ENCODE measurements at regions not wholly inside any gene's neighbourhood (a gene's known extent, or its start where the extent isn't known, plus 50 kb on each side); places are given as distances from the start of the nearest gene placed in this dataset.
A peak's percentile ranks its signal among the peaks of the same experiment; 100 is the strongest.

DNA sequence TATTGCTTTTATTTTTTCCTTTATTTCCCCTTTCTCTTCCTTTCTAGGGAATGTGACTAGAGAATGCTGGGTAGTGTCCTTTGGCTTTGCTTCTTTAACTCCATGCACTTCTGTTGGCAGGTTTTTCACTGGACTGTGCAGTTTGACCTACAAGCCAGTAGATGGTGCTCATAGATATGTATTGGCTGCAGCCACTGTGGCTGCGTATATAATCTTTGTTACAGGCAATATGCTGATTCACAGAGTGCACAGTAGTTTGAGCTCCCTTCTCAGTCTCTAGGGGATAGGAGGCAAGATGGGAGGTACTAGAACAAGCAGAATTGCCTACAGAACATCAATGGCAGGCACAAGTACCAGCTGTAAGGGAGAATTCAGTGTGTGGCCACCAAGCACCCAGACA, 503.5 kb downstream of the LRFN5 start:
- TF ChIP-seq, protein P1, sequence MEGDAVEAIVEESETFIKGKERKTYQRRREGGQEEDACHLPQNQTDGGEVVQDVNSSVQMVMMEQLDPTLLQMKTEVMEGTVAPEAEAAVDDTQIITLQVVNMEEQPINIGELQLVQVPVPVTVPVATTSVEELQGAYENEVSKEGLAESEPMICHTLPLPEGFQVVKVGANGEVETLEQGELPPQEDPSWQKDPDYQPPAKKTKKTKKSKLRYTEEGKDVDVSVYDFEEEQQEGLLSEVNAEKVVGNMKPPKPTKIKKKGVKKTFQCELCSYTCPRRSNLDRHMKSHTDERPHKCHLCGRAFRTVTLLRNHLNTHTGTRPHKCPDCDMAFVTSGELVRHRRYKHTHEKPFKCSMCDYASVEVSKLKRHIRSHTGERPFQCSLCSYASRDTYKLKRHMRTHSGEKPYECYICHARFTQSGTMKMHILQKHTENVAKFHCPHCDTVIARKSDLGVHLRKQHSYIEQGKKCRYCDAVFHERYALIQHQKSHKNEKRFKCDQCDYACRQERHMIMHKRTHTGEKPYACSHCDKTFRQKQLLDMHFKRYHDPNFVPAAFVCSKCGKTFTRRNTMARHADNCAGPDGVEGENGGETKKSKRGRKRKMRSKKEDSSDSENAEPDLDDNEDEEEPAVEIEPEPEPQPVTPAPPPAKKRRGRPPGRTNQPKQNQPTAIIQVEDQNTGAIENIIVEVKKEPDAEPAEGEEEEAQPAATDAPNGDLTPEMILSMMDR (conservative IDR thresholded peaks at IDR 0.05; ENCODE audit: low read depth, low read length) = peak; percentile 69
- DNase-seq (ENCODE audit: low read depth) = peak; percentile 62
- H3K4me3 ChIP-seq (ENCODE audit: low read depth, low read length) = no peak overlapping the region

DNA sequence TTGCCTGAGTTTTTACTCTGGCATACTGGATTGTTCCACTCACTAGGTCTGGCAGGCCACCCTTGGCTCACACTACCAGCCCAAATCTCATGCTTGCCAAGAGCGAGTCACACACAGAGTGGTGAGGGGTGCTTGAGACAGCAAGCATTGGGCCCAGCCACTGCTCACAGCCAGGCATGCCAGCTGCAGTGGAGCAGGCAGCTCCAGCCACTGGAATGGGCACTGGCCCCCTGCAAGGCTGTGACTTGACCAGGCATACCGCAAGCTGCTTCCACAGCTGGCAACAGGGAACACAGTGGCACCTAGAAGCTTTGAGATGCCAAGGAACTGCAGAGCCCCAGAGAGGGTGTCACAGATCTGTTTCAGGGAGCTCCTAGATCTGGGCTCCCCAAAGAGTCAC, 488.5 kb downstream of the LRFN5 start:
- no peak for DNase-seq (ENCODE audit: low read depth)
- TF ChIP-seq, protein P1 (conservative IDR thresholded peaks at IDR 0.05; ENCODE audit: low read depth, low read length) = no peak
- H3K4me3 ChIP-seq (ENCODE audit: low read depth, low read length) = no peak overlapping the region

GRCh38 chr14:42090122-42090521, 483.4 kb downstream of the LRFN5 start:
- TF ChIP-seq, protein P1 (conservative IDR thresholded peaks at IDR 0.05; ENCODE audit: low read depth, low read length) = no peak
- no peak overlapping the region for H3K4me3 ChIP-seq (ENCODE audit: low read depth, low read length)
- DNase-seq (ENCODE audit: low read depth) = no peak

DNA sequence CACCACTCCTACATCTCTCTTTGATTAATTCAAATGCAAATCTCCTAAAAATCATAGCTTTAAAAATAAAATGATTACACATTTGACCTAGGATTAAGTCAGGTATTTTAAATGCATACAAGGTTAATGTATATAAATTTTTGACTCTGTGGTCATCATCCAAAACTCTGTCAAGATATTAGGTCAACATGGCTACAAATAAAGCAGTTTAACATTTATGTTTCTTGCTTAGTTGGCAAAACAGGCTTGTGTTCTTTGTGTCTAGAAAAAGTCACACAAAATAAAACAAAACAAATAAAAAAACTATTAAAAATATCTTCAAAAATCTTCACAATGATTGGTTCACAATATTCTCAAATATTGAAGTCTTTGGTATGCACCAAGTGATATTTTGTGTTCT, 473.2 kb downstream of the LRFN5 start:
- no peak for DNase-seq (ENCODE audit: low read depth)
- TF ChIP-seq, protein P1 (conservative IDR thresholded peaks at IDR 0.05; ENCODE audit: low read depth, low read length) = no peak
- H3K4me3 ChIP-seq (ENCODE audit: low read depth, low read length) = no peak overlapping the region

DNA sequence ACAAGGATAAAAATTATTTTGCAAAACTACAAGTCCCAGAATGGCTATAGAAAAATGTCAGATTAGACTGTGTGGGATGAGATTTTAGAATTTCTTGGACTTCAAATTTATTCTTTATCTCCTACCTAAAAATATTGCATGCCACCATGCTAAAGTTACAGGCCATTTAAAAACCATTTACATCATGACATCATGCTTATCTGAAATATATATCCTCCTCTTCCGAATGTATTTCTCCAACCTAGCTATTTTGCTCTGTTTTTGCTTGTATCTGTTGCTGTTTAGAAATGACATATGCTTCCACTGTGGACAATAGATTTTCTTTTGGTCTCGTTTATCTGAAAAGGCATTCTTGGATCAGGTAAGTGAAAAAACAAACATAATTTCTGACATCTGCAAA, 471.7 kb downstream of the LRFN5 start:
- no peak for DNase-seq (ENCODE audit: low read depth)
- no peak overlapping the region for H3K4me3 ChIP-seq (ENCODE audit: low read depth, low read length)
- TF ChIP-seq, protein P1 (conservative IDR thresholded peaks at IDR 0.05; ENCODE audit: low read depth, low read length) = no peak

DNA sequence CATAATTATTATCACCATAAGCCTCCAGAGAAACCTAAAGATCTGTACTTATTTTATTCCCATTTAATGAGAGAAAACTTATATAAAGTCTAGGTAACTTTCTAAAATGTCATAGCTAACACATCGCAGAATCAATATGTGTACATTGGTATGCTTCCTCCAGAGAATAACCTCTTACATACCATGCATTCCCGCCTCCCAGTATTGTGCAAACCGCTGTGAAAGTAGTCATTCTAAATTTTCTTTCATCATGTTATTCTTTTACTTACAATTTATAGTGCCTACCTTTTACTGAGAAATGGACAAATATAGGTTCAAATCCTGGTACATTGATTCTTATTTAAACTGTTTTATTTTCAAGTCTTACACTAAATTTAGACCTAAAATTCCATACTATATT, 463.4 kb downstream of the LRFN5 start:
- TF ChIP-seq, protein P1 (conservative IDR thresholded peaks at IDR 0.05; ENCODE audit: low read depth, low read length) = no peak
- DNase-seq (ENCODE audit: low read depth) = peak; percentile 3
- no peak overlapping the region for H3K4me3 ChIP-seq (ENCODE audit: low read depth, low read length)

DNA sequence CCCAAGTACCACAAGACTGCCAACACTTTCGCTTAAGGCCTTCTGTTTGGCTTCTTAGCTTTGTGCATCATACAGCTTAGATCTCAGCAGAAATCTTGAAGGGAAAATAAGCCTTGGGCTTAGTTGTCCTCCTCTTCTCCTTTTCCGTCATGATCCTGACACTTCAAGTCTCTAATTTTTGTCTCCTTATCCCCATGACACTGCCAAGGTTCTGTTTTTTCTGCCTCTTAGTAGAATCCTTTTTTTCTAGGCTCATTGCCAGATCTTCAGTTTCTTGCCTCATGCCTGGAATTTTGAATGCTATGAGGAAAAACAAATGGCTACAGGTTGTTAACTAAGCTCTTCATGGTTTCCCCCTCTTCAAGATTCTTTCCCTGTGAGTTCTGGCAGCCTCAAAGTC, 450.4 kb downstream of the LRFN5 start:
- peak; percentile 23 for DNase-seq (ENCODE audit: low read depth)
- H3K4me3 ChIP-seq (ENCODE audit: low read depth, low read length) = no peak overlapping the region

More for the DNA sequence above, 450.4 kb downstream of the LRFN5 start:
- TF ChIP-seq, protein P1 (conservative IDR thresholded peaks at IDR 0.05; ENCODE audit: low read depth, low read length) = no peak

All from choroid plexus epithelial cell (primary cell).